ENCODE measurements at regions not wholly inside any gene's neighbourhood (a gene's known extent, or its start where the extent isn't known, plus 50 kb on each side); places are given as distances from the start of the nearest gene placed in this dataset.

DNA sequence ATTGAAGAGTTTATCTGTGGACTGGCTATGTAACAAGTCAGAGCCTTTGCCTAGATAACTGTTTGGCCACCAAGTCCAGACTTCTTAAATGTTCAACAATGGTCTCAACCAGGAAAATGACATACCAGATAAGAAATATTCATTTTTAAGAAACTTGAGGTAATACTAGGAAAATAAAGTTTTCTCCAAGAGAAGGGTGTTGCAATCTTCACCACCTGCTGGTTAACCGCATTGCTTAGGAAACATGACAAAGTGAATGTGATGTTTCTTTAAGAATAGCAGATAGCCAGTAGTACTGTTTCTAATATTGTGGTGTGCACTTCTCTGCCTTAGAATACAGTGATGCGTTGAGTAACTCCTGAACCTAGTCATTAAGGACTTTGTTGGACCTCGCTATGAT, 321.5 kb upstream of the CADM2 start:
- H2AFZ ChIP-seq (ENCODE audit: low read depth, low read length): no peak overlapping the region
- TF ChIP-seq EZH2 (IDR thresholded peaks at IDR 0.05; ENCODE audit: borderline replicate concordance, low read depth, low read length, severe bottlenecking): no peak
- TF ChIP-seq, protein P1, sequence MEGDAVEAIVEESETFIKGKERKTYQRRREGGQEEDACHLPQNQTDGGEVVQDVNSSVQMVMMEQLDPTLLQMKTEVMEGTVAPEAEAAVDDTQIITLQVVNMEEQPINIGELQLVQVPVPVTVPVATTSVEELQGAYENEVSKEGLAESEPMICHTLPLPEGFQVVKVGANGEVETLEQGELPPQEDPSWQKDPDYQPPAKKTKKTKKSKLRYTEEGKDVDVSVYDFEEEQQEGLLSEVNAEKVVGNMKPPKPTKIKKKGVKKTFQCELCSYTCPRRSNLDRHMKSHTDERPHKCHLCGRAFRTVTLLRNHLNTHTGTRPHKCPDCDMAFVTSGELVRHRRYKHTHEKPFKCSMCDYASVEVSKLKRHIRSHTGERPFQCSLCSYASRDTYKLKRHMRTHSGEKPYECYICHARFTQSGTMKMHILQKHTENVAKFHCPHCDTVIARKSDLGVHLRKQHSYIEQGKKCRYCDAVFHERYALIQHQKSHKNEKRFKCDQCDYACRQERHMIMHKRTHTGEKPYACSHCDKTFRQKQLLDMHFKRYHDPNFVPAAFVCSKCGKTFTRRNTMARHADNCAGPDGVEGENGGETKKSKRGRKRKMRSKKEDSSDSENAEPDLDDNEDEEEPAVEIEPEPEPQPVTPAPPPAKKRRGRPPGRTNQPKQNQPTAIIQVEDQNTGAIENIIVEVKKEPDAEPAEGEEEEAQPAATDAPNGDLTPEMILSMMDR (IDR thresholded peaks at IDR 0.05; ENCODE audit: borderline replicate concordance, extremely low read depth, low read length, poor library complexity, severe bottlenecking): no peak
- H3K79me2 ChIP-seq (ENCODE audit: insufficient read depth, low read length): no peaks in the 10 kb centered on the region
- H4K20me1 ChIP-seq (ENCODE audit: insufficient read depth, low read length): no peaks in the 10 kb centered on the region
- ATAC-seq (ENCODE audit: insufficient read depth, low read depth): no peak
- no peaks in the 10 kb centered on the region for H3K4me1 ChIP-seq (ENCODE audit: insufficient read depth, low read length)
- no peak overlapping the region for H3K4me2 ChIP-seq (ENCODE audit: insufficient read depth, low read length)
- no peak overlapping the region for H3K27ac ChIP-seq (ENCODE audit: low read length)
- H3K4me3 ChIP-seq (ENCODE audit: low read depth in 1 of 2, low read length in 2 of 2): no peak overlapping the region
- no peak overlapping the region for H3K9ac ChIP-seq (ENCODE audit: low read depth, low read length)
- H3K36me3 ChIP-seq (ENCODE audit: insufficient read depth, low read length): no peaks in the 10 kb centered on the region
- no peak for DNase-seq
- H3K9me3 ChIP-seq (ENCODE audit: insufficient read depth, low read length, severe bottlenecking): no peaks in the 10 kb centered on the region
- H3K27me3 ChIP-seq (ENCODE audit: insufficient read depth, low read length, poor library complexity): no peaks in the 10 kb centered on the region

DNA sequence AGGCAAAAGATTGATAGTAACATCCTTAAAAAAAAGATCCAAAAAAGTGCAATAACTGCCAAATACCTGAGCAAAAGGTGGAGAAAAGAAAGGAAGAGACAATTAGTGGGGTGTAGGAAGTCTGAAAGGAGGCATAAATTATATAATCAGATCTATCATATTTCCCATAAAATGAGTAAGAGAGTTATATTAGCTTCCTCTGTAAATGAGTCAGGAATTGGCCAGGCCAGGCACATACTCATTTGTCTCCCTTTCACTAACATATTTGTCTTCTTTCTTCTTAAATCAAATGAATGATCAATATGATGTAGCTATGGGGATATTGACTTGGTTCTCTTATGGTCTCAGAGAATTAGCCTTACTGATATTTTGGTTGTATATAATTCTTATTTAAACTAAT, 292.3 kb upstream of the CADM2 start:
- DNase-seq (no peak), ATAC-seq (ENCODE audit: insufficient read depth, low read depth) (no peak)
- TF ChIP-seq, protein P1 (IDR thresholded peaks at IDR 0.05; ENCODE audit: borderline replicate concordance, extremely low read depth, low read length, poor library complexity, severe bottlenecking): no peak
- H3K4me3 ChIP-seq (ENCODE audit: low read depth in 1 of 2, low read length in 2 of 2): no peak overlapping the region
- no peak overlapping the region for H3K27ac ChIP-seq (ENCODE audit: low read length)
- H3K4me1 ChIP-seq (ENCODE audit: insufficient read depth, low read length): no peaks in the 10 kb centered on the region
- H3K9ac ChIP-seq (ENCODE audit: low read depth, low read length): no peak overlapping the region
- no peak overlapping the region for H2AFZ ChIP-seq (ENCODE audit: low read depth, low read length)
- H4K20me1 ChIP-seq (ENCODE audit: insufficient read depth, low read length): no peaks in the 10 kb centered on the region
- no peaks in the 10 kb centered on the region for H3K9me3 ChIP-seq (ENCODE audit: insufficient read depth, low read length, severe bottlenecking)
- H3K79me2 ChIP-seq (ENCODE audit: insufficient read depth, low read length): no peaks in the 10 kb centered on the region
- H3K36me3 ChIP-seq (ENCODE audit: insufficient read depth, low read length): no peaks in the 10 kb centered on the region
- H3K27me3 ChIP-seq (ENCODE audit: insufficient read depth, low read length, poor library complexity): no peaks in the 10 kb centered on the region
- no peak overlapping the region for H3K4me2 ChIP-seq (ENCODE audit: insufficient read depth, low read length)

DNA sequence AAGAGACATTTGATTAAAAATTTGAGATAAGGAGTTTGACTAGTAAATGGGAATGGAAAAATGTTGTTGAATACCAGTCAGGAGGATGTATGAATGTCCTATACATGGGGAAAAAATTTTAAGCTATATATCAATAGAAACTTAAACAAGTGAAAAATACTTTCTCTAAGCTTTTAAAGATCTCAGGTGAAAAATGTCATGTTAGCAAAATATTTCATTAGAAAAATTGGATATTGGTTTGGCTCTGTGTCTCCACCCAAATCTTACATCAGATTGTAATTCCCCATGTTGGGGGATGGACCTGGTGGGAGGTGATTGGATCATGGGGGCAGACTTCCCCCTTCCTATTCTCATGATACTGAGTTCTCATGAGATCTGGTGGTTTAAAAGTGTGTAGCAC, 279.6 kb upstream of the CADM2 start:
- no peaks in the 10 kb centered on the region for H4K20me1 ChIP-seq (ENCODE audit: insufficient read depth, low read length)
- no peaks in the 10 kb centered on the region for H3K4me1 ChIP-seq (ENCODE audit: insufficient read depth, low read length)
- H3K9me3 ChIP-seq (ENCODE audit: insufficient read depth, low read length, severe bottlenecking): no peaks in the 10 kb centered on the region
- H3K4me2 ChIP-seq (ENCODE audit: insufficient read depth, low read length): no peak overlapping the region
- no peak overlapping the region for H3K4me3 ChIP-seq (ENCODE audit: low read depth in 1 of 2, low read length in 2 of 2)
- no peak overlapping the region for H2AFZ ChIP-seq (ENCODE audit: low read depth, low read length)
- TF ChIP-seq, protein P1 (IDR thresholded peaks at IDR 0.05; ENCODE audit: borderline replicate concordance, extremely low read depth, low read length, poor library complexity, severe bottlenecking): no peak
- no peak overlapping the region for H3K27ac ChIP-seq (ENCODE audit: low read length)
- H3K9ac ChIP-seq (ENCODE audit: low read depth, low read length): no peak overlapping the region
- no peaks in the 10 kb centered on the region for H3K27me3 ChIP-seq (ENCODE audit: insufficient read depth, low read length, poor library complexity)
- ATAC-seq (ENCODE audit: insufficient read depth, low read depth): no peak
- H3K36me3 ChIP-seq (ENCODE audit: insufficient read depth, low read length): no peaks in the 10 kb centered on the region
- DNase-seq: no peak
- no peaks in the 10 kb centered on the region for H3K79me2 ChIP-seq (ENCODE audit: insufficient read depth, low read length)

DNA sequence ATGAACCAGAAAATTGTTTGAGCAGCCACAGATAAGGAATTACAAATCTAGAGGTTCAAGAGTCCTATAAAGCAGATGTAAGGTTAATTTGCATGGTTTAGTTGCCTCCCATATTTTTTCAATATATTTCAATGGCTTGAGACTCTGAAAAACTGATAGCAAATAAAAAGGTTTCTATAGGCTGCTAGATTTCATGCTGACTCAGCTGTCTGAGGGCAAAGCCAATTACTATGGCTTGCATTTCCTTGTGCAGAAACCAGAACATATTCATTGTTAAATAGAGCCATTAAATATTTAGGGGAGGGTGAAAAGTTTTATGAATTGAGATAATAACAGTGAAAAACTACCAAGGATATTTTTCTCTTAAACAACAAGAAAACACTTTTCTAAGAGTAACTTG, 278.1 kb upstream of the CADM2 start:
- no peak for TF ChIP-seq EZH2 (IDR thresholded peaks at IDR 0.05; ENCODE audit: borderline replicate concordance, low read depth, low read length, severe bottlenecking)
- TF ChIP-seq, protein P1 (IDR thresholded peaks at IDR 0.05; ENCODE audit: borderline replicate concordance, extremely low read depth, low read length, poor library complexity, severe bottlenecking): no peak
- no peak overlapping the region for H3K4me2 ChIP-seq (ENCODE audit: insufficient read depth, low read length)
- no peak overlapping the region for H3K9ac ChIP-seq (ENCODE audit: low read depth, low read length)

More for the DNA sequence above, 278.1 kb upstream of the CADM2 start:
- H3K36me3 ChIP-seq (ENCODE audit: insufficient read depth, low read length): no peaks in the 10 kb centered on the region
- DNase-seq: no peak
- H3K79me2 ChIP-seq (ENCODE audit: insufficient read depth, low read length): no peaks in the 10 kb centered on the region
- H3K4me3 ChIP-seq (ENCODE audit: low read depth in 1 of 2, low read length in 2 of 2): no peak overlapping the region
- ATAC-seq (ENCODE audit: insufficient read depth, low read depth): no peak
- no peaks in the 10 kb centered on the region for H3K9me3 ChIP-seq (ENCODE audit: insufficient read depth, low read length, severe bottlenecking)
- no peaks in the 10 kb centered on the region for H4K20me1 ChIP-seq (ENCODE audit: insufficient read depth, low read length)
- H3K4me1 ChIP-seq (ENCODE audit: insufficient read depth, low read length): no peaks in the 10 kb centered on the region
- no peak overlapping the region for H2AFZ ChIP-seq (ENCODE audit: low read depth, low read length)
- no peaks in the 10 kb centered on the region for H3K27me3 ChIP-seq (ENCODE audit: insufficient read depth, low read length, poor library complexity)
- no peak overlapping the region for H3K27ac ChIP-seq (ENCODE audit: low read length)
